ENCODE measurements at regions not wholly inside any gene's neighbourhood (a gene's known extent, or its start where the extent isn't known, plus 50 kb on each side); places are given as distances from the start of the nearest gene placed in this dataset.

- TF ChIP-seq RB1 (IDR thresholded peaks at IDR 0.05; ENCODE audit: borderline replicate concordance) = no peak
- TF ChIP-seq BCLAF1 (IDR thresholded peaks at IDR 0.05) = no peak
- no peak for TF ChIP-seq POLR2A (IDR thresholded peaks at IDR 0.05; ENCODE audit: low read depth, low read length)
- TF ChIP-seq SREBF2 (IDR thresholded peaks at IDR 0.05; ENCODE audit: low read length) = no peak
- TF ChIP-seq CTCF (IDR thresholded peaks at IDR 0.05 in 2 of 3, conservative IDR thresholded peaks at IDR 0.05 in 1 of 3; ENCODE audit: control insufficient read depth in 2 of 3, extremely low read depth in 1 of 3, insufficient read depth in 1 of 3, low read depth in 3 of 3, low read length in 3 of 3) = no peak
- no peak for TF ChIP-seq ZBTB40 (IDR thresholded peaks at IDR 0.05; ENCODE audit: borderline replicate concordance)
Measured at GRCh38 chr5:36521838-36522745, 84.3 kb upstream of the SLC1A3 start.
